Esophagus squamous epithelium (tissue), 5 donors: ENCODE measurements at regions not wholly inside any gene's neighbourhood (a gene's known extent, or its start where the extent isn't known, plus 50 kb on each side); places are given as distances from the start of the nearest gene placed in this dataset.
"Not testable (repeated sequence)": the region's sequence is repeated elsewhere in the genome, so short reads cannot be mapped to it uniquely, and the experiment has no call there.

Experiments
- DNase-seq: peaks from one replicate; lab custom pipeline; 2025; lab: John Stamatoyannopoulos, UW
- H3K27ac ChIP-seq, 4 donors: fragments of 200-600 bp; sonication (generic); one replicate each; pipeline ENCODE4 v1.5.1; 2016 to 2019; ENCODE audit warnings: mild to moderate bottlenecking in 1 of 4
- H3K27me3 ChIP-seq, 4 donors: fragments of 200-600 bp; sonication (generic); 1 replicate in 3 of 4; 2 replicates in 1 of 4; pipeline versions ENCODE4 v1.5.1 to v1.6.0; 2017 to 2021; ENCODE audit warnings: antibody characterized with exemption in 1 of 4
- H3K36me3 ChIP-seq, 3 donors: fragments of 200-600 bp; sonication (generic); one replicate each; pipeline ENCODE4 v1.5.1; 2016 to 2019
- H3K4me1 ChIP-seq, 3 donors: fragments of 200-600 bp; sonication (generic); one replicate each; pipeline ENCODE4 v1.5.1; 2017 to 2019
- H3K4me3 ChIP-seq, 4 donors: fragments of 200-600 bp; sonication (generic); 1 replicate in 3 of 4; 2 replicates in 1 of 4; pipeline ENCODE4 v1.5.1; 2016 to 2019; ENCODE audit warnings: mild to moderate bottlenecking in 2 of 4, moderate library complexity in 1 of 4
- H3K9me3 ChIP-seq, 3 donors: fragments of 200-600 bp; sonication (generic); one replicate each; pipeline ENCODE4 v1.5.1; 2016 to 2019
- CTCF ChIP-seq, 6 experiments: fragments of 450-650 bp in 4 of 6; fragments of 200-600 bp in 2 of 6; sonication (generic) in 2 of 6; IDR thresholded peaks; one replicate each; pipeline ENCODE4 v1.5.1; 2016 to 2019; ENCODE audit warnings: antibody characterized with exemption in 6 of 6, mild to moderate bottlenecking in 4 of 6, moderate library complexity in 4 of 6
- POLR2A ChIP-seq, 4 donors: fragments of 450-650 bp; IDR thresholded peaks; one replicate each; pipeline ENCODE4 v1.6.1; 2017; ENCODE audit warnings: antibody characterized with exemption in 4 of 4, mild to moderate bottlenecking in 4 of 4, moderate library complexity in 3 of 4
- WGBS, 2 donors: methylation state at CpG; one replicate each; pipeline ENCODE4 v1.1.5; 2018; 5-methylcytosine and 5-hydroxymethylcytosine counted together
- intact Hi-C: fragments of 100-400 bp; cut with DNase I; formaldehyde crosslinking; loops from one replicate; pipeline ENCODE4 v1.15.0; 2022
- donor health status: DM: yes; HTN: yes; CAD: no.

DNA sequence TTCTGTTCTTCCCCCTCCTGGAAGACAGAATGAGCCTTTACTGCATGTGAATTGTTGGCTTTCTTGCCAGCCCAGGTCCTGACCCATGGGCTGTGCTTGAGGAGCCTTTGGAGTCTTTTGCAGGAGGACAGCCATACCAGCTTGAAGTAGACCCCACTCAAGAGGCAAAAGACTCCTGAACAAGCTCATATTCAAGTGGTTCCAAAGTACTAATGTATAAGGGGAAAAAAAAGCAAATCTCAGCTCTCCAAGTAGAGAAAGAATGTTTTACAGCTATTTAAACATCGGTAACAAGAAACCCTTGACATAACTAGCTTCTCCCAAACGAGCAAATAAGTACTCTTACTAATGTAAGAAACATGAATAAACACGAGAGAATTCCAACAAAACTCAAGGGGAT, 174.9 kb upstream of the MXRA5 start:
- WGBS, 2 donors, result 32 to 45% methylated on average over 3 of the region's 3 CpGs
- Histone ChIP-seq H3K36me3 (no peaks in the 10 kb centered on the region), H3K27me3 (no peaks in the 10 kb centered on the region), H3K27ac (no peak overlapping the region), H3K9me3 (no peaks in the 10 kb centered on the region), H3K4me3 (no peak overlapping the region), H3K4me1 (no peaks in the 10 kb centered on the region)
- TF ChIP-seq POLR2A (IDR thresholded peaks at IDR 0.05) (no peak), CTCF (IDR thresholded peaks at IDR 0.05) (no peak)
- intact Hi-C loops, result no loop called here
- no peak for DNase-seq

DNA sequence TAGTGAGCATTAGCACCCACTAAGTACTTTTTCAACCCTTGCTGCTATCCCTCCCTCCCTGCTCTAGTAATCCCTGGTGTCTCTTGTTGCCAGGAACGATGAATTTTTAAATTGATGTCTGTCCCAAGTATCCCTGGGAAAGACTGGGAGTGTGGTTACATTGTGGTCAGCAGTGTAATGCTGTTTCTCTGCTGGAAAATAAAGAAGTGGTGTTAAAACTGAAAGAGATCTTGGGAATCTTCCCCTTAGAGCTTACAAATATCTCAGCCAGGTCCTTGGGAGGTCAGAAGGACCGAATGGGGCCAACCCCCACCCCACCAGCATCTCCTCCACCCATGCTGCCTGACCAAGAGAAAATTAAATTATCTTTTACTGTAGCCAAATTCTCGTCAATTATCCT, 174.5 kb upstream of the MXRA5 start:
- no peak for DNase-seq
- WGBS, 2 donors, result 35 to 44% methylated on average over 3 of the region's 3 CpGs
- intact Hi-C loops, result no loop called here
- Histone ChIP-seq H3K9me3 (no peaks in the 10 kb centered on the region), H3K27me3 (no peaks in the 10 kb centered on the region), H3K4me1 (no peaks in the 10 kb centered on the region), H3K36me3 (no peaks in the 10 kb centered on the region), H3K4me3 (no peak overlapping the region), H3K27ac (no peak overlapping the region)
- TF ChIP-seq CTCF (IDR thresholded peaks at IDR 0.05) (no peak), POLR2A (IDR thresholded peaks at IDR 0.05) (no peak)

DNA sequence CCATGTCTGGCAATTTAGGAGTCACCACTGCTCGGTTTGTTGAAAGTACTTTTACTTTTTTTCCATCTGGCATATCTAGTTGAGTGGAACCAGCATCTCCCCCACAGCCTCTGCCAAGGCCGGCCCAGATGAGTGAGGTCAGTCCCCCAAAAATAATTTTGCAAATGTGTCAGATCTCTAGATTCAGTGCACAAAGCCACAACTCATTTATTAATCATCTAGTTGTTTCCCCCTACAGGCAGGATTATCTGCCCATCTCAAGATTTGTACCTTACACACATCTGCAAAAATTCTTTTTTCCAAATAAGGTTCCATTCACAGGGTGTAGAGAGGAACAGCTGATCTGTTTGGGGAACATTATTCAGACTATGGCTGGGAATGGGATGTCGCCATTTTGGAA, 174.0 kb upstream of the MXRA5 start:
- no peaks in the 10 kb centered on the region for H3K9me3 ChIP-seq
- DNase-seq, result no peak
- TF ChIP-seq POLR2A (IDR thresholded peaks at IDR 0.05) (no peak), CTCF (IDR thresholded peaks at IDR 0.05) (no peak)
- H3K4me3 ChIP-seq, result no peak overlapping the region
- no peaks in the 10 kb centered on the region for H3K36me3 ChIP-seq
- WGBS, 2 donors, result 61 to 76% methylated on average over 3 of the region's 3 CpGs
- H3K27me3 ChIP-seq, result no peaks in the 10 kb centered on the region
- no peak overlapping the region for H3K27ac ChIP-seq
- H3K4me1 ChIP-seq, result no peaks in the 10 kb centered on the region
- intact Hi-C loops, result no loop called here

GRCh38 chrX:3519384-3519783, 172.9 kb upstream of the MXRA5 start:
- H3K9me3 ChIP-seq, H3K36me3 ChIP-seq, H3K4me3 ChIP-seq, H3K4me1 ChIP-seq, H3K27ac ChIP-seq, H3K27me3 ChIP-seq, intact Hi-C loops, DNase-seq: not testable (repeated sequence)
- WGBS, 2 donors, result 60 to 81% methylated on average over 2 to 5 of the region's 8 CpGs

DNA sequence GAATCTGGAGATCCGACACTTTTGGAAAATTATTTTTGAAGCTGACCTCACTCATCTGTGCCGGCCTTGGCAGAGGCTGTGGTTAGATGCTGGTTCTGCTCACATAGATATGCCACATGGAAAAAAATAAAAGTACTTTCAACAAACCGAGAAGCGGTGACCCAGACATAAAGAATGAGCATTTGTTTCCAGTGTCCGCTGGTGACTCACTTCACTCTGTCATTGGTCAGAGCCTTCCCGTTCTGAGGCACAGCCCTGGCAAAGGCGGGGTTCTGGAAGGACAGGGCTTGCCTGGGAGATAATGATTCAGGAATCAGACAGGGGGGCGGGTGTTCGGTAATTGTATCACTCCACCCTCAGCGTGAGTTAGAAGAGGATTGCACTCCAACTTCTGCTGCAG, 172.4 kb upstream of the MXRA5 start:
- Histone ChIP-seq H3K27ac (peak overlapping the region in 1 of 4 donors; percentile 5), H3K4me1 (no peaks in the 10 kb centered on the region), H3K4me3 (no peak overlapping the region), H3K9me3 (no peaks in the 10 kb centered on the region), H3K27me3 (no peaks in the 10 kb centered on the region), H3K36me3 (no peaks in the 10 kb centered on the region)
- no peak for TF ChIP-seq CTCF (IDR thresholded peaks at IDR 0.05)
- TF ChIP-seq POLR2A (IDR thresholded peaks at IDR 0.05), result no peak
- DNase-seq, result no peak
- intact Hi-C loops, result no loop called here
- WGBS, 2 donors, result 23 to 54% methylated on average over 3 to 10 of the region's 10 CpGs

- Histone ChIP-seq H3K27ac (no peak overlapping the region), H3K36me3 (no peaks in the 10 kb centered on the region), H3K4me1 (no peaks in the 10 kb centered on the region), H3K9me3 (no peaks in the 10 kb centered on the region), H3K27me3 (no peaks in the 10 kb centered on the region), H3K4me3 (no peak overlapping the region)
- intact Hi-C loops, result no loop called here
- no peak for DNase-seq
- 76 to 89% methylated on average over 6 of the region's 6 CpGs for WGBS, 2 donors
- TF ChIP-seq CTCF (IDR thresholded peaks at IDR 0.05), result no peak
- TF ChIP-seq POLR2A (IDR thresholded peaks at IDR 0.05), result no peak
Measured at GRCh38 chrX:3516051-3516541, 169.6 kb upstream of the MXRA5 start.
